ENCODE measurements at regions not wholly inside any gene's neighbourhood (a gene's known extent, or its start where the extent isn't known, plus 50 kb on each side); places are given as distances from the start of the nearest gene placed in this dataset.

GRCh38 chr7:109503421-109503820 lies 933.7 kb downstream of the DNAJB9 start:
- no peak overlapping the region for H3K27ac ChIP-seq
- no peaks in the 10 kb centered on the region for H3K36me3 ChIP-seq
- ATAC-seq, result no peak
- H3K4me1 ChIP-seq, result no peaks in the 10 kb centered on the region
- no peak overlapping the region for H3K4me3 ChIP-seq
- WGBS (ENCODE audit: insufficient coverage, low coverage, low lambda C conversion rate, missing lambda C conversion rate), result 67% methylated on average over 2 of the region's 2 CpGs
- TF ChIP-seq, protein P1, sequence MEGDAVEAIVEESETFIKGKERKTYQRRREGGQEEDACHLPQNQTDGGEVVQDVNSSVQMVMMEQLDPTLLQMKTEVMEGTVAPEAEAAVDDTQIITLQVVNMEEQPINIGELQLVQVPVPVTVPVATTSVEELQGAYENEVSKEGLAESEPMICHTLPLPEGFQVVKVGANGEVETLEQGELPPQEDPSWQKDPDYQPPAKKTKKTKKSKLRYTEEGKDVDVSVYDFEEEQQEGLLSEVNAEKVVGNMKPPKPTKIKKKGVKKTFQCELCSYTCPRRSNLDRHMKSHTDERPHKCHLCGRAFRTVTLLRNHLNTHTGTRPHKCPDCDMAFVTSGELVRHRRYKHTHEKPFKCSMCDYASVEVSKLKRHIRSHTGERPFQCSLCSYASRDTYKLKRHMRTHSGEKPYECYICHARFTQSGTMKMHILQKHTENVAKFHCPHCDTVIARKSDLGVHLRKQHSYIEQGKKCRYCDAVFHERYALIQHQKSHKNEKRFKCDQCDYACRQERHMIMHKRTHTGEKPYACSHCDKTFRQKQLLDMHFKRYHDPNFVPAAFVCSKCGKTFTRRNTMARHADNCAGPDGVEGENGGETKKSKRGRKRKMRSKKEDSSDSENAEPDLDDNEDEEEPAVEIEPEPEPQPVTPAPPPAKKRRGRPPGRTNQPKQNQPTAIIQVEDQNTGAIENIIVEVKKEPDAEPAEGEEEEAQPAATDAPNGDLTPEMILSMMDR (IDR thresholded peaks at IDR 0.05), result no peak
- no peak for TF ChIP-seq POLR2A (IDR thresholded peaks at IDR 0.05)
- no peaks in the 10 kb centered on the region for H3K9me3 ChIP-seq
- intact Hi-C loops (cut with DNase I), result no loop called here
- no peaks in the 10 kb centered on the region for H3K27me3 ChIP-seq
- DNase-seq, result no peak

DNA sequence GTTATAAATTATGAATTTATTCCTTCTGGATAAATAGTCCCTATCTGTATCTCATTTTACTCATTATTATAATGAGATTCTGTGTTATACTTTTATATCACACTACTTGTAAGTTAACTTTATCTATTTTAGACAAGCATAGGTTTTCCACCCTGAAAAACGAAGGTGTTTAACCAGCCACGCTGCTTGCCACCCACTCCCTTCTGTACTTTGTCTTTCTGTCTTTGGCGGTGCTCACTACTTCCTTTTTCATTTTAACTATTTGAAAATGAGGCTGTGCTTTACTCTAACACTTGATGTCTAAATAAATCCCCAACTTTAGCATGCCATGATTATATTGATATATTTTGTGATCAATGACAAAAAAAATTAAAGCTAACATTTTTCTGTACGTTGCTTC lies 952.9 kb downstream of the DNAJB9 start:
- no peak for DNase-seq
- Histone ChIP-seq H3K36me3 (no peaks in the 10 kb centered on the region), H3K4me3 (no peak overlapping the region), H3K27ac (no peak overlapping the region), H3K9me3 (no peaks in the 10 kb centered on the region), H3K4me1 (no peaks in the 10 kb centered on the region), H3K27me3 (no peaks in the 10 kb centered on the region)
- 45% methylated on average over 4 of the region's 4 CpGs for WGBS (ENCODE audit: insufficient coverage, low coverage, low lambda C conversion rate, missing lambda C conversion rate)
- no peak for TF ChIP-seq POLR2A (IDR thresholded peaks at IDR 0.05)
- TF ChIP-seq, protein P1 (IDR thresholded peaks at IDR 0.05), result no peak
- intact Hi-C loops (cut with DNase I), result no loop called here
- no peak for ATAC-seq

- no peak for TF ChIP-seq POLR2A (IDR thresholded peaks at IDR 0.05)
- TF ChIP-seq, protein P1 (IDR thresholded peaks at IDR 0.05), result no peak
- Histone ChIP-seq H3K27ac (no peak overlapping the region), H3K36me3 (no peaks in the 10 kb centered on the region), H3K4me3 (no peak overlapping the region), H3K4me1 (no peaks in the 10 kb centered on the region), H3K9me3 (no peaks in the 10 kb centered on the region), H3K27me3 (no peaks in the 10 kb centered on the region)
- no peak for ATAC-seq
- DNase-seq, result no peak
- intact Hi-C loops (cut with DNase I), result no loop called here
Measured at GRCh38 chr7:109527833-109528232, 958.2 kb downstream of the DNAJB9 start.

DNA sequence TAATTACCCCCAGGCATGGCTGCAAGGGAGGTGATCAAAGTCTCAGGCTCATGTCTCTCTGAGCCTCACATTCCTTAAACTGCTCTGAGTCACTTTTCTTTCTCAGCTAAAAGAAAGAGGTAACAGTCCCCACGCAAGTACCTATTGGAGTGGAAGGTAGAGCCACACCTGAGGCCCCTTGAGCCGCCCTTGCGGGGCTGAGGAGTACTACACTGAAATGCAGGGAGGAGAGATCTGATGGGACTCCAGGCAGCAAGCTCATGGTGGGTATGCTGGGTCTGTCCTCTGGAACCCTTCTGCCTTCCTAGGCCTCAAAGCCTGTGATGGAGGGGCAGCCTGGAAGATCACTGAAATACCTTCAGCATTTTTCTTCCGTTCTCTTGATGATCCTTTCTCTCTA lies 960.0 kb downstream of the DNAJB9 start:
- WGBS (ENCODE audit: insufficient coverage, low coverage, low lambda C conversion rate, missing lambda C conversion rate), result 61% methylated on average over 2 of the region's 4 CpGs
- Histone ChIP-seq H3K4me3 (no peak overlapping the region), H3K27ac (no peak overlapping the region), H3K27me3 (no peaks in the 10 kb centered on the region), H3K4me1 (no peaks in the 10 kb centered on the region), H3K9me3 (no peaks in the 10 kb centered on the region), H3K36me3 (no peaks in the 10 kb centered on the region)
- intact Hi-C loops (cut with DNase I), result no loop called here
- DNase-seq (no peak), ATAC-seq (no peak)
- no peak for TF ChIP-seq POLR2A (IDR thresholded peaks at IDR 0.05)

- Histone ChIP-seq H3K36me3 (no peaks in the 10 kb centered on the region), H3K9me3 (no peaks in the 10 kb centered on the region), H3K27ac (no peak overlapping the region), H3K4me1 (no peaks in the 10 kb centered on the region), H3K27me3 (no peaks in the 10 kb centered on the region), H3K4me3 (no peak overlapping the region)
- intact Hi-C loops (cut with DNase I), result no loop called here
- WGBS (ENCODE audit: insufficient coverage, low coverage, low lambda C conversion rate, missing lambda C conversion rate), result 3% methylated on average over 1 of the region's 1 CpG
- DNase-seq (no peak), ATAC-seq (no peak)
- TF ChIP-seq, protein P1 (IDR thresholded peaks at IDR 0.05), result no peak
- TF ChIP-seq POLR2A (IDR thresholded peaks at IDR 0.05), result no peak
Measured at GRCh38 chr7:109532262-109532992, 962.8 kb downstream of the DNAJB9 start.

Measured in right lobe of liver (tissue), 6 donors.